GM12878 (cell line): ENCODE measurements at regions not wholly inside any gene's neighbourhood (a gene's known extent, or its start where the extent isn't known, plus 50 kb on each side); places are given as distances from the start of the nearest gene placed in this dataset.

Experiments used
- ATAC-seq: fragments of 200-7000 bp; cut with Tn5 transposase; 3 replicates; pipeline ENCODE4 v1.9.1; 2020; ENCODE audit warnings: mild to moderate bottlenecking, moderate library complexity
- BruUV-seq: library from RNA; stranded (reverse); fragments of 400-500 nt; replicated peaks from 2 replicates; lab custom pipeline; 2021; lab: Mats Ljungman, UMichigan
- CTCF ChIA-PET: fragments of 300-600 bp; sonication (Branson Sonifier 250); formaldehyde crosslinking; extraction: SDS; loops from one replicate; lab custom pipeline; 2021; ENCODE audit warnings: inconsistent platforms; lab: Yijun Ruan, JAX
- POLR2A ChIA-PET: fragments of 350-600 bp; formaldehyde crosslinking; extraction: SDS; loops from one replicate; lab custom pipeline; 2021; ENCODE audit warnings: inconsistent platforms; lab: Charles Lee
- RAD21 ChIA-PET: fragments of 300-600 bp; sonication (Branson Sonifier 250); formaldehyde crosslinking; loops from one replicate; lab custom pipeline; 2023; ENCODE audit warnings: antibody characterized with exemption; ENCODE audit not compliant: unreplicated experiment; lab: Charles Lee
- SMC1A ChIA-PET: fragments of 300-600 bp; sonication (Branson Sonifier 250); formaldehyde crosslinking; loops from one replicate; lab custom pipeline; 2023; ENCODE audit not compliant: unreplicated experiment, uncharacterized antibody; lab: Charles Lee
- DNase-seq: peaks from one replicate; pipeline ENCODE4 v3.0.0-alpha.2; 2011; ENCODE audit warnings: low read depth, low spot score
- FAIRE-seq: peaks from 3 replicates; lab custom pipeline; 2011; peaks lifted over from hg19 to GRCh38; lab: Jason Lieb, UNC
- H2AFZ ChIP-seq: 2 replicates; pipeline ENCODE4 v1.6.0; 2011; ENCODE audit warnings: low read depth, low read length, control low read depth; ENCODE audit not compliant: control insufficient read depth
- H3K27ac ChIP-seq: 2 replicates; pipeline ENCODE4 v1.5.1; 2011; ENCODE audit warnings: control low read depth; ENCODE audit not compliant: control insufficient read depth, insufficient read depth
- H3K27me3 ChIP-seq, 2 experiments: replicated peaks in 1 of 2; 2 replicates each; pipeline versions ENCODE4 v1.6.0 to v1.6.1; 2011; ENCODE audit warnings: low read length in 1 of 2; ENCODE audit not compliant: control insufficient read depth in 2 of 2, insufficient read depth in 2 of 2
- H3K36me3 ChIP-seq, 2 experiments: 2 replicates each; pipeline ENCODE4 v1.5.1; 2011; ENCODE audit warnings: low read length in 1 of 2; ENCODE audit not compliant: control insufficient read depth in 2 of 2, insufficient read depth in 2 of 2
- H3K4me1 ChIP-seq: 2 replicates; pipeline ENCODE4 v1.6.1; 2011; ENCODE audit warnings: mild to moderate bottlenecking, low read length, moderate library complexity, mixed read lengths; ENCODE audit not compliant: control insufficient read depth, insufficient read depth
- H3K4me2 ChIP-seq: 2 replicates; pipeline ENCODE4 v1.6.0; 2011; ENCODE audit warnings: control low read depth; ENCODE audit not compliant: control insufficient read depth, insufficient read depth
- H3K4me3 ChIP-seq: fragments of 200-600 bp; sonication (generic); 2 replicates; pipeline ENCODE4 v1.5.1; 2016
- H3K79me2 ChIP-seq: 2 replicates; pipeline ENCODE4 v1.6.0; 2011; ENCODE audit warnings: low read length; ENCODE audit not compliant: control insufficient read depth, insufficient read depth
- H3K9ac ChIP-seq: 2 replicates; pipeline ENCODE4 v1.8.0; 2011; ENCODE audit warnings: low read length, control low read depth, mixed read lengths; ENCODE audit not compliant: control insufficient read depth, insufficient read depth
- H3K9me3 ChIP-seq: replicated peaks from 3 replicates; pipeline ENCODE4 v1.5.1; 2011; ENCODE audit warnings: mild to moderate bottlenecking, low read length; ENCODE audit not compliant: control insufficient read depth, insufficient read depth
- H4K20me1 ChIP-seq: 2 replicates; pipeline ENCODE4 v1.6.0; 2011; ENCODE audit not compliant: control insufficient read depth, insufficient read depth
- BRCA1 ChIP-seq: IDR thresholded peaks from 2 replicates; pipeline ENCODE4 v1.6.1; 2011; ENCODE audit warnings: low read depth, low read length, improper control_type of control experiment
- CEBPB ChIP-seq, 2 experiments: fragments of 150-350 bp in 1 of 2; IDR thresholded peaks; 2 replicates each; pipeline ENCODE4 v1.6.1; 2012 to 2014; ENCODE audit warnings: low read depth in 2 of 2, low read length in 2 of 2, borderline replicate concordance in 1 of 2, inconsistent platforms in 1 of 2
- CUX1 ChIP-seq: IDR thresholded peaks from 2 replicates; pipeline ENCODE4 v1.6.1; 2012; ENCODE audit warnings: improper control_type of control experiment, low read depth, low read length; ENCODE audit not compliant: insufficient replicate concordance
- EZH2 ChIP-seq: IDR thresholded peaks from 2 replicates; pipeline ENCODE4 v1.6.1; 2012; ENCODE audit warnings: low read depth, mild to moderate bottlenecking, control low read depth, inconsistent platforms, low read length, borderline replicate concordance; ENCODE audit not compliant: control insufficient read depth
- IKZF2 ChIP-seq, 2 experiments: fragments of 450-650 bp; IDR thresholded peaks; 2 replicates each; pipeline ENCODE4 v1.6.1; 2017; ENCODE audit warnings: mild to moderate bottlenecking in 2 of 2, moderate library complexity in 2 of 2
- IRF5 ChIP-seq: fragments of 450-650 bp; IDR thresholded peaks from 2 replicates; pipeline ENCODE4 v1.6.1; 2017; ENCODE audit warnings: borderline replicate concordance
- LARP7 ChIP-seq: fragments of 450-650 bp; IDR thresholded peaks from 2 replicates; pipeline ENCODE4 v1.6.1; 2017; ENCODE audit warnings: mild to moderate bottlenecking
- NRF1 ChIP-seq: conservative IDR thresholded peaks from 2 replicates; pipeline ENCODE4 v1.6.1; 2011; ENCODE audit warnings: mild to moderate bottlenecking, low read depth, low read length, improper control_type of control experiment
- PML ChIP-seq: IDR thresholded peaks from 2 replicates; pipeline ENCODE4 v1.6.1; 2012; ENCODE audit warnings: low read length, inconsistent platforms
- RBBP5 ChIP-seq: fragments of 200-600 bp; sonication (generic); conservative IDR thresholded peaks from 2 replicates; pipeline ENCODE4 v1.6.1; 2016
- RELA ChIP-seq: fragments of 450-650 bp; IDR thresholded peaks from 2 replicates; pipeline ENCODE4 v1.8.0; 2014; ENCODE audit warnings: borderline replicate concordance; ENCODE audit not compliant: partially characterized antibody
- RUNX3 ChIP-seq: IDR thresholded peaks from 2 replicates; pipeline ENCODE4 v1.6.1; 2012; ENCODE audit warnings: low read length, inconsistent platforms
- SIN3A ChIP-seq: IDR thresholded peaks from 2 replicates; pipeline ENCODE4 v1.6.1; 2012; ENCODE audit warnings: low read depth, low read length, improper control_type of control experiment
- SMAD5 ChIP-seq: IDR thresholded peaks from 2 replicates; pipeline ENCODE4 v1.6.1; 2016; ENCODE audit warnings: antibody characterized with exemption, low read depth
- SUPT20H ChIP-seq: IDR thresholded peaks from 2 replicates; pipeline ENCODE4 v1.6.1; 2011; ENCODE audit warnings: low read depth, mild to moderate bottlenecking, low read length, moderate library complexity, borderline replicate concordance; ENCODE audit not compliant: control insufficient read depth
- YY1 ChIP-seq: IDR thresholded peaks from 2 replicates; pipeline ENCODE4 v1.6.1; 2011; ENCODE audit warnings: low read depth, mild to moderate bottlenecking, low read length
- in situ Hi-C: fragments of 300-500 bp; cut with MboI; formaldehyde crosslinking; loops from 9 replicates; pipeline ENCODE4 v1.14.3; 2018; ENCODE audit warnings: mixed read lengths
- intact Hi-C: fragments of 100-400 bp; cut with micrococcal nuclease; formaldehyde crosslinking; loops from one replicate; pipeline ENCODE4 v1.14.2; 2022; ENCODE audit not compliant: unreplicated experiment

- no peak for TF ChIP-seq CUX1
- no peak for TF ChIP-seq SIN3A
- TF ChIP-seq IRF5: no peak
- TF ChIP-seq SMAD5: no peak
- TF ChIP-seq RUNX3: no peak
- no peak for TF ChIP-seq LARP7
- TF ChIP-seq, all 136 proteins: peak for 0
These were observed 447.4 kb downstream of the AEBP2 start (continued) for GRCh38 chr12:19886639-19887064.

GRCh38 chr12:19890024-19890423 lies 450.7 kb downstream of the AEBP2 start:
- intact Hi-C loops: loop anchor here (5.0 to 10.0 kb wide), 2 partner anchors 148 to 415 kb away; no protein-coding TSS in a partner anchor
- FAIRE-seq: no peak

More at GRCh38 chr12:19890024-19890423, 450.7 kb downstream of the AEBP2 start:
- no peaks in the 10 kb centered on the region for H3K9me3 ChIP-seq
- H4K20me1 ChIP-seq: no peaks in the 10 kb centered on the region
- RAD21 ChIA-PET: interaction anchor here (1.2 kb wide), 1 partner anchor 132 kb away, joined by 4 read pairs; no protein-coding TSS in a partner anchor
- no peaks in the 10 kb centered on the region for H3K36me3 ChIP-seq
- SMC1A ChIA-PET: no interaction called here
- no peak for ATAC-seq
- in situ Hi-C loops: no loop called here
- no peak overlapping the region for H3K9ac ChIP-seq
- no peaks in the 10 kb centered on the region for H3K27me3 ChIP-seq
- no TSS peak for BruUV-seq
- H3K4me3 ChIP-seq: no peak overlapping the region
- DNase-seq: no peak
- CTCF ChIA-PET: interaction anchor here (0.9 to 5.8 kb wide), 2 partner anchors 130 to 150 kb away, joined by 3 to 41 read pairs; no protein-coding TSS in a partner anchor
- TF ChIP-seq RBBP5 (no peak), EZH2 (no peak), CEBPB (IDR thresholded peaks at IDR 0.05; ENCODE audit: borderline replicate concordance in 1 of 2, low read depth in 2 of 2, low read length in 2 of 2) (no peak), SUPT20H (no peak), RELA (no peak), YY1 (no peak), BRCA1 (no peak), PML (no peak), NRF1 (no peak), IKZF2 (IDR thresholded peaks at IDR 0.05) (no peak)
- H3K4me2 ChIP-seq: no peak overlapping the region
- H2AFZ ChIP-seq: no peak overlapping the region
- no peaks in the 10 kb centered on the region for H3K79me2 ChIP-seq
- POLR2A ChIA-PET: no interaction called here
- no peaks in the 10 kb centered on the region for H3K4me1 ChIP-seq
- H3K27ac ChIP-seq: no peak overlapping the region
